Epithelial cell of esophagus (primary cell): ENCODE measurements at regions not wholly inside any gene's neighbourhood (a gene's known extent, or its start where the extent isn't known, plus 50 kb on each side); places are given as distances from the start of the nearest gene placed in this dataset.
A peak's percentile ranks its signal among the peaks of the same experiment; 100 is the strongest.
"Not testable (repeated sequence)": the region's sequence is repeated elsewhere in the genome, so short reads cannot be mapped to it uniquely, and the experiment has no call there.

ENCODE experiments used
- DNase-seq: peaks from one replicate; pipeline ENCODE4 v3.0.0; 2010; ENCODE audit warnings: low read depth
- H3K4me3 ChIP-seq: 2 replicates; pipeline ENCODE4 v1.5.1; 2011; ENCODE audit warnings: mild to moderate bottlenecking, low read length, control low read depth
- TF ChIP-seq, protein P1 (sequence below): IDR thresholded peaks from 2 replicates; pipeline ENCODE4 v1.5.1; 2011; ENCODE audit warnings: low read depth, mild to moderate bottlenecking, low read length, control low read depth, inconsistent platforms; ENCODE audit not compliant: insufficient read depth; ENCODE audit errors: missing control alignments

- H3K4me3 ChIP-seq = no peak overlapping the region
- TF ChIP-seq, protein P1, sequence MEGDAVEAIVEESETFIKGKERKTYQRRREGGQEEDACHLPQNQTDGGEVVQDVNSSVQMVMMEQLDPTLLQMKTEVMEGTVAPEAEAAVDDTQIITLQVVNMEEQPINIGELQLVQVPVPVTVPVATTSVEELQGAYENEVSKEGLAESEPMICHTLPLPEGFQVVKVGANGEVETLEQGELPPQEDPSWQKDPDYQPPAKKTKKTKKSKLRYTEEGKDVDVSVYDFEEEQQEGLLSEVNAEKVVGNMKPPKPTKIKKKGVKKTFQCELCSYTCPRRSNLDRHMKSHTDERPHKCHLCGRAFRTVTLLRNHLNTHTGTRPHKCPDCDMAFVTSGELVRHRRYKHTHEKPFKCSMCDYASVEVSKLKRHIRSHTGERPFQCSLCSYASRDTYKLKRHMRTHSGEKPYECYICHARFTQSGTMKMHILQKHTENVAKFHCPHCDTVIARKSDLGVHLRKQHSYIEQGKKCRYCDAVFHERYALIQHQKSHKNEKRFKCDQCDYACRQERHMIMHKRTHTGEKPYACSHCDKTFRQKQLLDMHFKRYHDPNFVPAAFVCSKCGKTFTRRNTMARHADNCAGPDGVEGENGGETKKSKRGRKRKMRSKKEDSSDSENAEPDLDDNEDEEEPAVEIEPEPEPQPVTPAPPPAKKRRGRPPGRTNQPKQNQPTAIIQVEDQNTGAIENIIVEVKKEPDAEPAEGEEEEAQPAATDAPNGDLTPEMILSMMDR = no peak
- DNase-seq = no peak
These were observed 58.4 kb upstream of the WAPL start for GRCh38 chr10:86579883-86580520.

DNA sequence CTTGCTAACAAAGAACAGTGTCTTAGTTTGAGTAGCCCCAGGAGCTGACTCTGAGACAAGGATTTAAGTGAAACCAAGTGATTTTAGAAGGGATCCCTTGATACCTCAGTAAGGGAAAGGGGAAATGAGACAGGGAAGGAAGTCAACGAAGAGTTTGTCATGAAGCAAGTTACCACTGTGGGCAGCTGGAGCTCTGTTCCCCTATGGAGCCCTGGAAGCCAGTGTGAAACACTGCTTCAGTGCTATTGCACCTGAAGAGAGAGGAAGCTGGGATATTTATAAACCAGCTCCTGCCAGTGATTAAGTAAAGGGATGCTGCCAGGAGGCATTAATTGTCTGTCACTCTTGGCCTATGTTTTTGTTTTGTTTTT, 58.9 kb upstream of the WAPL start:
- DNase-seq = no peak
- TF ChIP-seq, protein P1 = no peak
- H3K4me3 ChIP-seq = no peak overlapping the region

DNA sequence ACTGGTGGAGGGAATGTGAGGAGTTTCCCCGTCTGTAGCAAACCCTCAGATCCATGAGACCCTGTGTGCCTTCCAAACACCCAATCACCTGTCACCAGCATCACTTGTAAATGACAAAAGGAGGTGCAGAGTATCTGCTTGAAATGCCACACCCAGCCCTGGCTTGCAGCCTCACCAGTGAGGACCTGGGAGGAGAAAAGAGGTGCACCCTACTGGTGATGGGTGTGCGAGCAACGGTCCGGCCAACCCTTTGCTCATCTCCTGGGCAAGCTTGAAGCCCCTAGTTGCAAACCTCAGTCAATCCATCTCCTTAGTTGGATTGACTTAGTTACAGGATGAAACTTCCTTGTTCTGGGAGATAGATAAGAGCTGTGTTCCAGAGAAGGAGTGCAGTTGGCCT, 62.4 kb upstream of the WAPL start:
- TF ChIP-seq, protein P1 = peak; percentile 33
- DNase-seq = peak; percentile 32
- H3K4me3 ChIP-seq = no peak overlapping the region

- no peak overlapping the region for H3K4me3 ChIP-seq
- TF ChIP-seq, protein P1 = peak; percentile 95
- DNase-seq = peak; percentile 68
These were observed 63.7 kb upstream of the WAPL start for GRCh38 chr10:86585037-86585929.

DNA sequence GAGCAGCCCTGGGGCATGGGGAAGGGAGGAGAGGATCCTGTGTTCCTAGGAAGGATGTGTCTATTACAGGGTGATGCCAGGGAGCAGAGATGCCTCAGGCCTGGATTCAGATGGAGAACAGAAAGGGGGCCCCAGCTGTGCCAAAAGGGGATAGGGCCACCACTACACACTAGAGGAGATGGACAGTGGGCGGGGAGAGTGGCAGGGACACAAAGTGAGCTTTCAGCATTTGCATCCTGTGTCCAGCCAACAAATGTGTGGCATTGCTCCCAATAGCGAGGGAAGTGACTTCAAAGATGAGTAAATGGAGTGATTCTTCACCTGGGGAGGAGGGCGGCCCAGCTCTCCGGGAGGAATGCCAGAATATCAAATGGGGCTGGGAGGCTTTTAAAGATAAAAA, 64.9 kb upstream of the WAPL start:
- TF ChIP-seq, protein P1 = no peak
- no peak for DNase-seq
- H3K4me3 ChIP-seq = no peak overlapping the region

DNA sequence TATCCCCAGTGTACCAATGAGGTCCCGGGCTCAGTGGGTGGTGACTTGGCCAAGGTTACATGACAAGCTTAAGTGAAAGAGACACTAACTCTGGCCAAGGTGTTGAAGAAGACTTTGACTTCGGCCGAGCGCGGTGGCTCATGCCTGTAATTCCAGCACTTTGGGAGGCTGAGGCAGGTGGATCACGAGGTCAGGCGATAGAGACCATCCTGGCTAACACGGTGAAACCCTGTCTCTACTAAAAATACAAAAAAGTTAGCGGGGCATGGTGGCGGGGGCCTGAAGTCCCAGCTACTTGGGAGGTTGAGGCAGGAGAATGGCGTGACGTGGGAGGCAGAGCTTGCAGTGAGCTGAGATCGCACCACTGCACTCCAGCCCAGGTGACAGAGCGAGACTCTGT, 65.6 kb upstream of the OPN4 start:
- H3K4me3 ChIP-seq, DNase-seq: not testable (repeated sequence)

GRCh38 chr10:86591436-86591835, 62.9 kb upstream of the OPN4 start:
- H3K4me3 ChIP-seq = no peak overlapping the region
- TF ChIP-seq, protein P1 = no peak
- DNase-seq = no peak
